B cell (primary cell): ENCODE measurements at regions not wholly inside any gene's neighbourhood (a gene's known extent, or its start where the extent isn't known, plus 50 kb on each side); places are given as distances from the start of the nearest gene placed in this dataset.

Experiments
- ATAC-seq: fragments of 200-7000 bp; cut with Tn5 transposase; one replicate; pipeline ENCODE4 v1.10.0; 2021; ENCODE audit warnings: low read depth, mild to moderate bottlenecking, moderate number of reproducible peaks, moderate library complexity
- CTCF ChIA-PET: fragments of 350-600 bp; sonication (Branson Sonifier 250); formaldehyde crosslinking; loops from one replicate; lab custom pipeline; 2021; ENCODE audit warnings: antibody characterized with exemption, inconsistent platforms; lab: Charles Lee
- POLR2A ChIA-PET: fragments of 350-600 bp; sonication (Branson Sonifier 250); formaldehyde crosslinking; loops from one replicate; lab custom pipeline; 2021; ENCODE audit warnings: antibody characterized with exemption; lab: Charles Lee
- DNase-seq: peaks from one replicate; pipeline ENCODE4 v3.0.0; 2013
- H2AFZ ChIP-seq: 2 replicates; pipeline ENCODE4 v1.6.1; 2012; ENCODE audit warnings: mild to moderate bottlenecking, low read depth, low read length; ENCODE audit not compliant: insufficient read depth, poor library complexity, severe bottlenecking
- H3K27ac ChIP-seq, 2 donors: 1 replicate in 1 of 2; 2 replicates in 1 of 2; pipeline ENCODE4 v1.5.1; 2012 to 2013; ENCODE audit warnings: low read length in 2 of 2, mild to moderate bottlenecking in 2 of 2, moderate library complexity in 1 of 2
- H3K27me3 ChIP-seq, 4 experiments: fragments of 200-600 bp in 1 of 4; sonication (generic) in 1 of 4; replicated peaks in 1 of 4; 1 replicate in 2 of 4; 2 replicates in 2 of 4; pipeline versions ENCODE4 v1.6.1 to v1.7.0; 2013 to 2016; ENCODE audit warnings: low read length in 3 of 4, mild to moderate bottlenecking in 2 of 4, mixed read lengths in 1 of 4, moderate library complexity in 1 of 4; ENCODE audit not compliant: insufficient read depth in 4 of 4, control insufficient read depth in 3 of 4; ENCODE audit errors: control extremely low read depth in 1 of 4
- H3K36me3 ChIP-seq, 2 experiments: replicated peaks in 1 of 2; 1 replicate in 1 of 2; 2 replicates in 1 of 2; pipeline versions ENCODE4 v1.6.1 to v1.7.1; 2013; ENCODE audit warnings: low read length in 1 of 2; ENCODE audit not compliant: insufficient read depth in 2 of 2, control insufficient read depth in 1 of 2; ENCODE audit errors: control extremely low read depth in 1 of 2, extremely low read depth in 1 of 2
- H3K4me1 ChIP-seq, 2 donors: fragments of 200-600 bp in 1 of 2; sonication (generic) in 1 of 2; 1 replicate in 1 of 2; 2 replicates in 1 of 2; pipeline versions ENCODE4 v1.5.1 to v1.6.1; 2013 to 2017; ENCODE audit warnings: low read length in 2 of 2; ENCODE audit not compliant: control insufficient read depth in 2 of 2, insufficient read depth in 2 of 2
- H3K4me2 ChIP-seq: replicated peaks from 2 replicates; pipeline ENCODE3; 2012; ENCODE audit warnings: mild to moderate bottlenecking, low read depth, low read length; ENCODE audit not compliant: poor library complexity, severe bottlenecking
- H3K4me3 ChIP-seq, 5 experiments: fragments of 200-600 bp in 1 of 5; sonication (generic) in 1 of 5; 1 replicate in 3 of 5; 2 replicates in 2 of 5; pipeline versions ENCODE4 v1.5.1 to v1.7.0; 2011 to 2016; ENCODE audit warnings: low read length in 4 of 5, mild to moderate bottlenecking in 4 of 5, low read depth in 2 of 5, control low read depth in 1 of 5, moderate library complexity in 1 of 5; ENCODE audit not compliant: insufficient read depth in 1 of 5; ENCODE audit errors: control extremely low read depth in 1 of 5, extremely low read depth in 1 of 5
- H3K79me2 ChIP-seq: fragments of 200-600 bp; sonication (generic); one replicate; pipeline ENCODE4 v1.6.0; 2016; ENCODE audit warnings: low read length; ENCODE audit not compliant: control insufficient read depth, insufficient read depth
- H3K9ac ChIP-seq: fragments of 200-600 bp; sonication (generic); 2 replicates; pipeline ENCODE4 v1.6.1; 2017; ENCODE audit warnings: mild to moderate bottlenecking, low read length, moderate library complexity
- H3K9me3 ChIP-seq, 3 donors: one replicate each; pipeline versions ENCODE4 v1.6.1 to v1.7.1; 2013; ENCODE audit warnings: low read length in 2 of 3; ENCODE audit not compliant: control insufficient read depth in 2 of 3, insufficient read depth in 1 of 3; ENCODE audit errors: control extremely low read depth in 1 of 3
- H4K20me1 ChIP-seq: 2 replicates; pipeline ENCODE4 v1.6.0; 2012; ENCODE audit warnings: mild to moderate bottlenecking, low read length; ENCODE audit not compliant: insufficient read depth, control insufficient read depth, poor library complexity, severe bottlenecking
- H3K27ac Mint-ChIP-seq: one replicate; pipeline ENCODE4 v1.8.0; 2021; ENCODE audit warnings: mixed read lengths
- H3K27me3 Mint-ChIP-seq: one replicate; pipeline ENCODE4 v1.8.0; 2021; ENCODE audit warnings: mixed read lengths
- H3K4me1 Mint-ChIP-seq: one replicate; pipeline ENCODE4 v1.8.0; 2021; ENCODE audit warnings: mixed read lengths
- H3K4me3 Mint-ChIP-seq: one replicate; pipeline ENCODE4 v1.8.0; 2021; ENCODE audit warnings: mixed read lengths
- H3K9me3 Mint-ChIP-seq: one replicate; pipeline ENCODE4 v1.8.0; 2022; ENCODE audit warnings: mixed read lengths; ENCODE audit not compliant: insufficient read depth
- EZH2 ChIP-seq: IDR thresholded peaks from 2 replicates; pipeline ENCODE4 v1.6.1; 2012; ENCODE audit warnings: borderline replicate concordance, low read depth, mild to moderate bottlenecking, moderate library complexity, low read length; ENCODE audit not compliant: insufficient read depth, poor library complexity, severe bottlenecking
- WGBS: methylation state at CpG from one replicate; pipeline ENCODE4 v1.1.5; 2013; ENCODE audit warnings: missing lambda C conversion rate; ENCODE audit not compliant: insufficient coverage; 5-methylcytosine and 5-hydroxymethylcytosine counted together
- intact Hi-C: fragments of 100-400 bp; cut with micrococcal nuclease; formaldehyde crosslinking; loops from one replicate; pipeline ENCODE4 v1.10.0; 2022
- TF ChIP-seq, protein P1 (sequence below): fragments of 200-600 bp; IDR thresholded peaks from one replicate; pipeline ENCODE4 v1.8.0; 2022; ENCODE audit warnings: antibody characterized with exemption, mild to moderate bottlenecking

DNA sequence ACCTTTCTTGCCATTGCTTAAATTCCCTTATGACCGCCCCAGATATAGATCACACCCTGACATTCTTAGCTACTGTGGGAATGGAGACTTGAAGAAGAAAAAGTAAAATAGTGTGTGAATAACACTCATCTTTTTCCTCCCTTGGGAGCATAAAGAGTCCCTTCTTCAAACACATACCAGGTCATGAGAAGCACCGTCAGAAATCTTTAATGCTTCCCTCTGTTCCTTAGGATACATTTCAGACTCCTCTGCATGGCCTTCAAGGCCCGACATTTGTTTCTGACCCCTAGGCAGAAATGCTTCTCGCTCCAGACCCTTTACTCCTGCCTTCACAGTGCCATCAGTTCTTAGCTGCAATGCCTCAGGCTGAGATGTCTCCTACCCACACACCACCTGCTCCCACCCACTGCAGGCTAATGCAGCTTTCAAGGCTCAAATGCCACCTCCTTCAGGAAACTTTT is 143.8 kb upstream of the IL12A start:
- H3K9me3 ChIP-seq: peaks cover 0 to 1% (median 0%) of the 10 kb centered on the region in 3 donors
- no peaks in the 10 kb centered on the region for H3K79me2 ChIP-seq
- H3K4me1 Mint-ChIP-seq: peaks cover 6% of the 10 kb centered on the region
- no peak overlapping the region for H2AFZ ChIP-seq
- no peak overlapping the region for H3K27ac ChIP-seq
- H3K36me3 ChIP-seq: no peaks in the 10 kb centered on the region
- H3K4me3 Mint-ChIP-seq: no peak overlapping the region
- H3K4me2 ChIP-seq: no peak overlapping the region
- H3K27me3 Mint-ChIP-seq: peaks cover 20% of the 10 kb centered on the region
- no peaks in the 10 kb centered on the region for H4K20me1 ChIP-seq
- DNase-seq: no peak
- TF ChIP-seq, protein P1, sequence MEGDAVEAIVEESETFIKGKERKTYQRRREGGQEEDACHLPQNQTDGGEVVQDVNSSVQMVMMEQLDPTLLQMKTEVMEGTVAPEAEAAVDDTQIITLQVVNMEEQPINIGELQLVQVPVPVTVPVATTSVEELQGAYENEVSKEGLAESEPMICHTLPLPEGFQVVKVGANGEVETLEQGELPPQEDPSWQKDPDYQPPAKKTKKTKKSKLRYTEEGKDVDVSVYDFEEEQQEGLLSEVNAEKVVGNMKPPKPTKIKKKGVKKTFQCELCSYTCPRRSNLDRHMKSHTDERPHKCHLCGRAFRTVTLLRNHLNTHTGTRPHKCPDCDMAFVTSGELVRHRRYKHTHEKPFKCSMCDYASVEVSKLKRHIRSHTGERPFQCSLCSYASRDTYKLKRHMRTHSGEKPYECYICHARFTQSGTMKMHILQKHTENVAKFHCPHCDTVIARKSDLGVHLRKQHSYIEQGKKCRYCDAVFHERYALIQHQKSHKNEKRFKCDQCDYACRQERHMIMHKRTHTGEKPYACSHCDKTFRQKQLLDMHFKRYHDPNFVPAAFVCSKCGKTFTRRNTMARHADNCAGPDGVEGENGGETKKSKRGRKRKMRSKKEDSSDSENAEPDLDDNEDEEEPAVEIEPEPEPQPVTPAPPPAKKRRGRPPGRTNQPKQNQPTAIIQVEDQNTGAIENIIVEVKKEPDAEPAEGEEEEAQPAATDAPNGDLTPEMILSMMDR: no peak
- TF ChIP-seq EZH2: no peak
- H3K9ac ChIP-seq: no peak overlapping the region
- H3K9me3 Mint-ChIP-seq: no peaks in the 10 kb centered on the region
- ChIA-PET POLR2A (no interaction called here), CTCF (interaction anchor here (1.1 kb wide), 1 partner anchor 16 kb away, joined by 4 read pairs; no protein-coding TSS in a partner anchor)
- intact Hi-C loops: no loop called here
- no peak for ATAC-seq
- no peak overlapping the region for H3K4me3 ChIP-seq
- H3K4me1 ChIP-seq: peaks cover 4 to 6% of the 10 kb centered on the region in 2 donors
- no peak overlapping the region for H3K27ac Mint-ChIP-seq
- H3K27me3 ChIP-seq: peaks cover 0 to 20% (median 7%) of the 10 kb centered on the region in 4 experiments
- WGBS: 55% methylated on average over 3 of the region's 4 CpGs

GRCh38 chr3:159845737-159846136 is 142.9 kb upstream of the IL12A start:
- POLR2A ChIA-PET: no interaction called here
- no peak overlapping the region for H3K27ac ChIP-seq
- intact Hi-C loops: no loop called here
- WGBS: 84% methylated on average over 2 of the region's 3 CpGs
- H3K9me3 Mint-ChIP-seq: no peaks in the 10 kb centered on the region
- no peak for DNase-seq
- no peaks in the 10 kb centered on the region for H4K20me1 ChIP-seq
- H3K36me3 ChIP-seq: no peaks in the 10 kb centered on the region
- no peak overlapping the region for H3K4me3 ChIP-seq
- H3K4me3 Mint-ChIP-seq: no peak overlapping the region
- no peak overlapping the region for H2AFZ ChIP-seq
- H3K9me3 ChIP-seq: peaks cover 2 to 5% (median 3%) of the 10 kb centered on the region in 3 donors
- no peak overlapping the region for H3K9ac ChIP-seq
- no peak for ATAC-seq
- no peak overlapping the region for H3K4me2 ChIP-seq
- no peak overlapping the region for H3K27ac Mint-ChIP-seq
- H3K4me1 ChIP-seq: no peaks in the 10 kb centered on the region
- CTCF ChIA-PET: no interaction called here
- no peaks in the 10 kb centered on the region for H3K79me2 ChIP-seq
- H3K27me3 Mint-ChIP-seq: peaks cover 16% of the 10 kb centered on the region
- TF ChIP-seq, protein P1: no peak
- no peak for TF ChIP-seq EZH2
- no peaks in the 10 kb centered on the region for H3K4me1 Mint-ChIP-seq
- peaks cover 0 to 13% (median 2%) of the 10 kb centered on the region in 4 experiments for H3K27me3 ChIP-seq
